ENCODE measurements at regions not wholly inside any gene's neighbourhood (a gene's known extent, or its start where the extent isn't known, plus 50 kb on each side); places are given as distances from the start of the nearest gene placed in this dataset.

DNA sequence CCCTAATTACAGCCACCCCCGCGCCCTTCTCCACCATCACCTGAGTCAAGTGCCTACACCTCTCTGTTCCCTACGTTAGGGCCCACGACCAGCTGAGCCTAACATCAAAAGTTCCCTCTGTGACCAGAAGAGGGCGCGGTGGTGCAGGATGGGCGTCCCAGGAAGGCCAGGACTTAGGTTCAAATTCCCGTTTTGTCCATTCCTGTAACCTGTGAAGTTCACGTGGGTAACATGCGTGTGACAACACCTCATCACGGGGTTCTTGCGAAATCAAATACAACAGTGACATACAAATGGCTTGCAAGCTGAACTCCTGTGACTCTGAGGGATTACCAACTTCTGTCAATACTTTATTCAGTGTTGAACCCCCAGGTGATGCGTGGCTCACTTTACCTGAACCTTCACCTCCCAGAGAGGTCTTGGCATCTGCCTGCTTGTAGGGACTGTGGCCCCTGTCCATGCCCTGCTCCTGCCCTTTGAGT, 207.9 kb downstream of the ARL4C start (continued):
- TF ChIP-seq, protein P1, sequence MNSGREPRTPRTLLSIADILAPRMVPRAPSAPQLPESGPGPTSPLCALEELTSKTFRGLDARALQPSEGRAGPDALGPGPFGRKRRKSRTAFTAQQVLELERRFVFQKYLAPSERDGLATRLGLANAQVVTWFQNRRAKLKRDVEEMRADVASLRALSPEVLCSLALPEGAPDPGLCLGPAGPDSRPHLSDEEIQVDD (CRISPR knock-in tag; IDR thresholded peaks at IDR 0.05; ENCODE audit: borderline replicate concordance): no peak
- peak; percentile 51; the same call in 1 of the 2 replicates for TF ChIP-seq ZNF331 (CRISPR knock-in tag; IDR thresholded peaks at IDR 0.05)
- TF ChIP-seq SOX5 (CRISPR knock-in tag; IDR thresholded peaks at IDR 0.05; ENCODE audit: borderline replicate concordance): peak; percentile 56; the same call in 1 of the 2 replicates
- peak; percentile 58; the same call in 1 of the 2 replicates for TF ChIP-seq KDM2A (CRISPR knock-in tag; IDR thresholded peaks at IDR 0.05; ENCODE audit: borderline replicate concordance, low read depth)
- TF ChIP-seq ZNF781 (CRISPR knock-in tag; IDR thresholded peaks at IDR 0.05; ENCODE audit: borderline replicate concordance, not compliant biosample characterization): no peak
- TF ChIP-seq TEAD3 (CRISPR knock-in tag; optimal IDR thresholded peaks at IDR 0.05; ENCODE audit: borderline replicate concordance): peak; percentile 34

DNA sequence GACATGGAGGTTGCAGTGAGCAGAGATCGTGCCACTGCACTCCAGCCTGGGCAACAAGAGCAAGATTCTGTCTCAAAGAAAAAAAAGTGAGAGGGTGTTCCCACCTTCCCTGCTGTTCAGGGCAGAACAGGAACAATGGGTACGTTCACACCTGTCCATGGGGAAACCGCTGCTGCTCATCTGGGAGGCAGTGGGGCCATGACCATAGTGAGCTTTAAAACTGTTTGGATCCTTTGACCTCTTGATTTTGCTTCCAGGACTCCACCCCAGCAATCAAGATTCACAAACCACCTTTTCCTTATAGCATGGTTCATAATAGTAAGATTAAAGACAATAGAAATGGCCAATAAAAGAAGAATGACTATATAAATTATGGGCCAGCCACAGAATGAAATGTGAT, 209.2 kb downstream of the ARL4C start:
- POLR2A ChIA-PET: no interaction called here
- no peaks in the 10 kb centered on the region for H3K9me3 ChIP-seq (ENCODE audit: low read length)
- WGBS (ENCODE audit: low lambda C conversion rate): 53% methylated on average over 3 of the region's 3 CpGs
- H3K9ac ChIP-seq (ENCODE audit: insufficient read depth, low read depth, low read length): no peak overlapping the region
- H3K79me2 ChIP-seq (ENCODE audit: insufficient read depth, low read length): no peaks in the 10 kb centered on the region
- no peaks in the 10 kb centered on the region for H3K4me1 ChIP-seq (ENCODE audit: insufficient read depth, low read length)
- no peaks in the 10 kb centered on the region for H4K20me1 ChIP-seq (ENCODE audit: insufficient read depth, low read length)
- no peaks in the 10 kb centered on the region for H3K36me3 ChIP-seq (replicated peaks in 1 of 2; ENCODE audit: control insufficient read depth in 1 of 2, insufficient read depth in 2 of 2, low read length in 2 of 2)
- CTCF ChIA-PET (ENCODE audit: low intra/inter-chr PET ratio, low total read pairs): no interaction called here
- no peak overlapping the region for H3K27ac ChIP-seq (ENCODE audit: extremely low read length, insufficient read depth, low read length)
- H3K4me3 ChIP-seq (replicated peaks in 1 of 3; ENCODE audit: insufficient read depth in 1 of 3, low read depth in 2 of 3, low read length in 3 of 3): no peak overlapping the region
- in situ Hi-C loops (cut with HindIII; ENCODE audit: extremely low pct_ligation_motif_present, low pct_unique_long_range_greater_than_20kb) (loop anchor here (10.0 kb wide), 1 partner anchor 827 kb away; no protein-coding TSS in a partner anchor), intact Hi-C loops (cut with micrococcal nuclease; ENCODE audit: unreplicated experiment) (loop anchor here (5.0 kb wide), 1 partner anchor 260 kb away; no protein-coding TSS in a partner anchor)
- ATAC-seq (no peak), FAIRE-seq (no peak), DNase-seq (ENCODE audit: low spot score) (no peak)
- H3K4me2 ChIP-seq (ENCODE audit: low read depth, low read length): no peak overlapping the region
- no peak overlapping the region for H2AFZ ChIP-seq (ENCODE audit: low read length)
- BruUV-seq (replicated peaks): no TSS peak
- H3K27me3 ChIP-seq (ENCODE audit: control insufficient read depth in 1 of 2, insufficient read depth in 2 of 2, low read length in 2 of 2): no peaks in the 10 kb centered on the region
- no peak for TF ChIP-seq ASH2L (IDR thresholded peaks at IDR 0.05; ENCODE audit: insufficient read length, low read depth, low read length)
- TF ChIP-seq, protein P2, sequence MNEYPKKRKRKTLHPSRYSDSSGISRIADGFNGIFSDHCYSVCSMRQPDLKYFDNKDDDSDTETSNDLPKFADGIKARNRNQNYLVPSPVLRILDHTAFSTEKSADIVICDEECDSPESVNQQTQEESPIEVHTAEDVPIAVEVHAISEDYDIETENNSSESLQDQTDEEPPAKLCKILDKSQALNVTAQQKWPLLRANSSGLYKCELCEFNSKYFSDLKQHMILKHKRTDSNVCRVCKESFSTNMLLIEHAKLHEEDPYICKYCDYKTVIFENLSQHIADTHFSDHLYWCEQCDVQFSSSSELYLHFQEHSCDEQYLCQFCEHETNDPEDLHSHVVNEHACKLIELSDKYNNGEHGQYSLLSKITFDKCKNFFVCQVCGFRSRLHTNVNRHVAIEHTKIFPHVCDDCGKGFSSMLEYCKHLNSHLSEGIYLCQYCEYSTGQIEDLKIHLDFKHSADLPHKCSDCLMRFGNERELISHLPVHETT (CRISPR knock-in tag; conservative IDR thresholded peaks at IDR 0.05): no peak
- TF ChIP-seq ZZZ3 (CRISPR knock-in tag; IDR thresholded peaks at IDR 0.05; ENCODE audit: borderline replicate concordance): no peak
- TF ChIP-seq, protein P3, sequence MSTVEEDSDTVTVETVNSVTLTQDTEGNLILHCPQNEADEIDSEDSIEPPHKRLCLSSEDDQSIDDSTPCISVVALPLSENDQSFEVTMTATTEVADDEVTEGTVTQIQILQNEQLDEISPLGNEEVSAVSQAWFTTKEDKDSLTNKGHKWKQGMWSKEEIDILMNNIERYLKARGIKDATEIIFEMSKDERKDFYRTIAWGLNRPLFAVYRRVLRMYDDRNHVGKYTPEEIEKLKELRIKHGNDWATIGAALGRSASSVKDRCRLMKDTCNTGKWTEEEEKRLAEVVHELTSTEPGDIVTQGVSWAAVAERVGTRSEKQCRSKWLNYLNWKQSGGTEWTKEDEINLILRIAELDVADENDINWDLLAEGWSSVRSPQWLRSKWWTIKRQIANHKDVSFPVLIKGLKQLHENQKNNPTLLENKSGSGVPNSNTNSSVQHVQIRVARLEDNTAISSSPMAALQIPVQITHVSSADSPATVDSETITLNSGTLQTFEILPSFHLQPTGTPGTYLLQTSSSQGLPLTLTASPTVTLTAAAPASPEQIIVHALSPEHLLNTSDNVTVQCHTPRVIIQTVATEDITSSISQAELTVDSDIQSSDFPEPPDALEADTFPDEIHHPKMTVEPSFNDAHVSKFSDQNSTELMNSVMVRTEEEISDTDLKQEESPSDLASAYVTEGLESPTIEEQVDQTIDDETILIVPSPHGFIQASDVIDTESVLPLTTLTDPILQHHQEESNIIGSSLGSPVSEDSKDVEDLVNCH (CRISPR knock-in tag; IDR thresholded peaks at IDR 0.05): no peak
- no peak for TF ChIP-seq AHR (CRISPR knock-in tag; IDR thresholded peaks at IDR 0.05)
- TF ChIP-seq GTF3A (CRISPR knock-in tag; conservative IDR thresholded peaks at IDR 0.05): no peak
- TF ChIP-seq, protein P4, sequence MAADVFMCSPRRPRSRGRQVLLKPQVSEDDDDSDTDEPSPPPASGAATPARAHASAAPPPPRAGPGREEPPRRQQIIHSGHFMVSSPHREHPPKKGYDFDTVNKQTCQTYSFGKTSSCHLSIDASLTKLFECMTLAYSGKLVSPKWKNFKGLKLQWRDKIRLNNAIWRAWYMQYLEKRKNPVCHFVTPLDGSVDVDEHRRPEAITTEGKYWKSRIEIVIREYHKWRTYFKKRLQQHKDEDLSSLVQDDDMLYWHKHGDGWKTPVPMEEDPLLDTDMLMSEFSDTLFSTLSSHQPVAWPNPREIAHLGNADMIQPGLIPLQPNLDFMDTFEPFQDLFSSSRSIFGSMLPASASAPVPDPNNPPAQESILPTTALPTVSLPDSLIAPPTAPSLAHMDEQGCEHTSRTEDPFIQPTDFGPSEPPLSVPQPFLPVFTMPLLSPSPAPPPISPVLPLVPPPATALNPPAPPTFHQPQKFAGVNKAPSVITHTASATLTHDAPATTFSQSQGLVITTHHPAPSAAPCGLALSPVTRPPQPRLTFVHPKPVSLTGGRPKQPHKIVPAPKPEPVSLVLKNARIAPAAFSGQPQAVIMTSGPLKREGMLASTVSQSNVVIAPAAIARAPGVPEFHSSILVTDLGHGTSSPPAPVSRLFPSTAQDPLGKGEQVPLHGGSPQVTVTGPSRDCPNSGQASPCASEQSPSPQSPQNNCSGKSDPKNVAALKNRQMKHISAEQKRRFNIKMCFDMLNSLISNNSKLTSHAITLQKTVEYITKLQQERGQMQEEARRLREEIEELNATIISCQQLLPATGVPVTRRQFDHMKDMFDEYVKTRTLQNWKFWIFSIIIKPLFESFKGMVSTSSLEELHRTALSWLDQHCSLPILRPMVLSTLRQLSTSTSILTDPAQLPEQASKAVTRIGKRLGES (CRISPR knock-in tag; IDR thresholded peaks at IDR 0.05; ENCODE audit: borderline replicate concordance): no peak
- TF ChIP-seq, protein P5, sequence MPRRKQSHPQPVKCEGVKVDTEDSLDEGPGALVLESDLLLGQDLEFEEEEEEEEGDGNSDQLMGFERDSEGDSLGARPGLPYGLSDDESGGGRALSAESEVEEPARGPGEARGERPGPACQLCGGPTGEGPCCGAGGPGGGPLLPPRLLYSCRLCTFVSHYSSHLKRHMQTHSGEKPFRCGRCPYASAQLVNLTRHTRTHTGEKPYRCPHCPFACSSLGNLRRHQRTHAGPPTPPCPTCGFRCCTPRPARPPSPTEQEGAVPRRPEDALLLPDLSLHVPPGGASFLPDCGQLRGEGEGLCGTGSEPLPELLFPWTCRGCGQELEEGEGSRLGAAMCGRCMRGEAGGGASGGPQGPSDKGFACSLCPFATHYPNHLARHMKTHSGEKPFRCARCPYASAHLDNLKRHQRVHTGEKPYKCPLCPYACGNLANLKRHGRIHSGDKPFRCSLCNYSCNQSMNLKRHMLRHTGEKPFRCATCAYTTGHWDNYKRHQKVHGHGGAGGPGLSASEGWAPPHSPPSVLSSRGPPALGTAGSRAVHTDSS (CRISPR knock-in tag; conservative IDR thresholded peaks at IDR 0.05): no peak

All from HepG2 (cell line).